ENCODE measurements at regions not wholly inside any gene's neighbourhood (a gene's known extent, or its start where the extent isn't known, plus 50 kb on each side); places are given as distances from the start of the nearest gene placed in this dataset.
"Not testable (repeated sequence)": the region's sequence is repeated elsewhere in the genome, so short reads cannot be mapped to it uniquely, and the experiment has no call there.

- no peak for DNase-seq (ENCODE audit: low spot score)
These were observed 136.9 kb upstream of the SAMSN1 start for GRCh38 chr21:14683063-14683462.

DNA sequence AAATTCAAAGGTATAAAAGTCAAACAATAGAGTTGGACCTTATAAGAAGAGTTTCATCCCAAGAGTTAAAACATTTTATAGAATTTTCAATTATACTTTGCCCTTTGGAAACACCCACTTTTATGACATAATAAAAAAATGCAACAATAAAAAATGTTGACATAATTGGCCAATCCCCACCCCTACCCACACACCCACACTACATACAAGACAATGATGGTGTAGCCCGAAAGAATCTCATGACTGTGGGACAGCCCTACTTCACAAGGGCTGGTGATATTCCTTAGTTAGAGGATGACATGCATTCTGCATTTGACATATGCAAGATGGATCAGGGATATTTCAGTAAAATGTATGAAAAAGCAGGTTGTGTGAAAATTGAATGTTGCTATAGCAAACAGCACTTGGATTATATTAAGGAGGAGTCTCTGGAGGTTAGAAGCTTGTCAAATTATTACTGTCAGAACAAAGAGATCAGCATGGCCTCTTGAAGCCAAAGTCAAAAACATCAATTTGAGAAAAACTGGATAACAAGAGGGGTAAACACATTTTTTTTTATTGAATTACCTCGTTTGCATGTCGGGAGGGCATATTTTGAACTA is 133.0 kb upstream of the SAMSN1 start:
- DNase-seq (ENCODE audit: low spot score), result no peak

DNA sequence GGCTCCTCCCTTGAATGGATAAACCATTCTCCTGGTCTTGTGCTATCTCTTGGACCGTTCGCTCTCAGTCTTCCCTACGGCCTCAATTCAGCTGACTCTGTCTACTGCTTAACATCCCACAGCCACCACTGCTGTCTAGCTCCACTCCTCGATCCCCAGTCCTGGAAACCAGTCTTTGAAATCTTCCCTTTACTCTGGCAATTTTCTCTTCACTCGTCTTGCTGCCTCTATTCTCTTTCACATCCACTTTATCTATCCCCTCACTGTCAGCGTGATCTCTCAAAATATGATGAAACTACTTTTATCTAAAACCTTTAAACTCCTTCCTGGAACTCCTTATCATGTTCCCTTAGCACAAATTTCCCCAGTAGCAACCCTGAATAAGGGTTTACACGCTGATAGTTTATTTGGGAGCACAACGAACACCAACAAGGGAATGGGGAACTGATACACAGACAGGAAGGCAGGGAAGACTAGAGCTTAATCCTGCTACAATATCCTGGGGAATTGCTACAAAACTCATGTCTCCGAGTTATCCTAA is 131.6 kb upstream of the SAMSN1 start:
- no peak for DNase-seq (ENCODE audit: low spot score)

DNA sequence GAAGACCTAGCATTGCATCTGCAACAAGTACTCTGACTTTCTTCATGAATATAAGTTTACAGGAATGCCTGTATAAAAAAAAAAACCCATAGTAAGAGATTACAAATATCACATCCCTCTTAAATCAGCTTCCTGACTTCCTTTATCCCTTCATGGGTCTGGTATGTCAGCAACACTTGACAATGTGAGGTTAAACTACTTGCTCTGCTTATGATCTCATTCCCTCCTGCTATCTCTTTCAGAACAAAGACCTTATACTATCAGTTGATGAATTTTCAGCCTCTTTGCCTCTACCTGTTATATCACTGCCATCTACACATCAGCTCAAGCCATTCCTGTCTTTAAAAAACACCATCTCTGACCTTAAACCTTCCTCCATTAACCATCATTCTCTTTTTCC is 130.9 kb upstream of the SAMSN1 start:
- no peak for DNase-seq (ENCODE audit: low spot score)

GRCh38 chr21:14675774-14676530 is 129.8 kb upstream of the SAMSN1 start:
- peak; percentile 58 for DNase-seq (ENCODE audit: low spot score)

GRCh38 chr21:14673649-14674048 is 127.5 kb upstream of the SAMSN1 start:
- no peak for DNase-seq (ENCODE audit: low spot score)

- DNase-seq (ENCODE audit: low spot score), result no peak
These were observed 126.4 kb upstream of the SAMSN1 start for GRCh38 chr21:14672466-14672865.

- no peak for DNase-seq (ENCODE audit: low spot score)
These were observed 124.3 kb upstream of the SAMSN1 start for GRCh38 chr21:14670409-14670808.

- DNase-seq (ENCODE audit: low spot score), result not testable (repeated sequence)
These were observed 123.0 kb upstream of the SAMSN1 start for GRCh38 chr21:14669092-14669491.

DNA sequence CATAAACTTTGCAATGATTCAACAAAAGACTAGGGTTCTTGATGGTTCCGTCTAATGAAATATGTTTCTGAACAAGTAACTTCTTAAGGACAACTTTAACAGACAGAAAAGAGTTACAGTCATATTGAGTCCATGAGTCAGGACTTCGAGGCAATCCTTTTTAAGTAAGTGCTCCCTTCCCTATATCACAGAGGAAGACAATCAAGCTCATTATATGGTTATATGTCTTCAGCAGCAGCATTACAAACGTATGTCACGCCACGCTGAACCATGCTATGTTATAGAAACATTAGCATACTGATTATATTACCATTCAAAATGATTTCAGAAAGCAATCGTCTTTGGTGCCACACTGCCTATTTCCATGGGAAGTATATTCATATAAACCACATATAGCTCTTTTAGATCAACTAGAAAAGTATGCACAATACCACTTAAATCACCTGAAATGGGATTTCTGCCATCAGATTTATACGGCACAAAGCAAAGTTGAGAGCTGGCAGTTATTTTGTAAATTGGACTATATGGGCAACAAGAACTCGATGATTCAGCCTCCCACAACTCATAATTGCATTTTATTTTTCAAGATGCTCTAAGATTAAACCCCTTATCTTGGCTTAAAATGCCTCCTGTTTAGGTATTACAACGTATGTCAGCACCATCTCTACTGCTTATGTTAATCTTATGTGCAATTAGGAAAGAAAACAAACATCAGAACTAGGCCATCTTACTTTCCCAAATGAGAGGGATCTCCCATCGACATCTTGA is 111.3 kb upstream of the SAMSN1 start:
- no peak for DNase-seq (ENCODE audit: low spot score)

- no peak for DNase-seq (ENCODE audit: low spot score)
These were observed 100.8 kb upstream of the SAMSN1 start for GRCh38 chr21:14646893-14647292.

DNA sequence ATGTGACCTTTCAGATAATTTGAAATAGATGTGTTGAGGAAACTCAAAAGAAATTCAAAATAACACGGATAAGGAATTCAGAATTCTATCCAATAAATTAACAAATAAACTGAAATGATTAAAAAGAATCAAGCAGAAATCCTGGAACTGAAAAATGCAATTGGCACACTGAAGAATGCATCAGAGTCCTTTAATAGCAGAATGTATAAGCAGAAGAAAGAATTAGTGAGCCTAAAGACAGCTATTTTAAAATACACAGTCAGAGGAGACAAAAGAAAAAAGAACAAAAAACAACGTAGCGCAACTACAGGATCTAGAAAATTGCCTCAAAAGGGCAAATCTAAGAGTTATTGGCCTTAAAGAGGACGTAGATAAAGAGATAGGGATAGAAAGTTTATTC is 99.6 kb upstream of the SAMSN1 start:
- DNase-seq (ENCODE audit: low spot score), result no peak

GRCh38 chr21:14632359-14632758 is 86.2 kb upstream of the SAMSN1 start:
- no peak for DNase-seq (ENCODE audit: low spot score)

DNA sequence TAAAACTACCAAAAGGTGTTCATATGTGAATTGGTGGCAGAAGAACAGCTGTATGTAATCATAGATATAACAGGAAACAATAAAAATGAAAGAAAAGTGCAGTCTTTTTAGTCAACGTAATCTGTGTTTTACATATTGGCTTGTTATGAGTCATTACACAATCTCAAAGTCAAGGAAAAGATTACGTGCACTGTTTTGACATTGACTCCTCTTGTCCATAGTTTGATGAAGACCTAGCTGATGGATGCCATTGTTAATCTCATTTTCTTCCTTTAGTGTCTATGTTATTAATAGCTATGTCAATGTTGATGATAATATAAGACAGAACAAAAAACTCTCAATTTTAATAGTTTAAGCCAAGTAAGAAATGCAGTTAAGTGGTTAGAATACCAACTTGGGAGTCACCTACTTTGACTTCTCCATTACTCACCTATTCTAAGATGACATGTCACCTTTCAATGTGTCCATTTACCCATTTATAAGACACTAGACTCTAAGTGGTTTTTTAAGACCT is 84.5 kb upstream of the SAMSN1 start:
- peak; percentile 47 for DNase-seq (ENCODE audit: low spot score)

GRCh38 chr21:14629461-14629860 is 83.3 kb upstream of the SAMSN1 start:
- no peak for DNase-seq (ENCODE audit: low spot score)

DNA sequence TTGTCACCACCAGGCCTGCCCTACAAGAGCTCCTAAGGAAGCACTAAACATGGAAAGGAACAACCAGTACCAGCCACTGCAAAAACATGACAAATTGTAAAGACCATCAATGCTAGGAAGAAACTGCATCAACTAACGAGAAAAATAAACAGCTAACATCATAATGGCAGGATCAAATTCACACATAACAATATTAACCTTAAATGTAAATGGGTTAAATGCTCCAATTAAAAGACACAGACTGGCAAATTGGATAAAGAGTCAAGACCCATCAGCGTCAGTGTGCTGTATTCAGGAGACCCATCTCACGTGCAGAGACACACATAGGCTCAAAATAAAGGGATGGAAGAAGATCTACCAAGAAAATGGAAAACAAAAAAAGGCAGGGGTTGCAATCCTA is 77.0 kb upstream of the SAMSN1 start:
- DNase-seq (ENCODE audit: low spot score), result not testable (repeated sequence)

DNA sequence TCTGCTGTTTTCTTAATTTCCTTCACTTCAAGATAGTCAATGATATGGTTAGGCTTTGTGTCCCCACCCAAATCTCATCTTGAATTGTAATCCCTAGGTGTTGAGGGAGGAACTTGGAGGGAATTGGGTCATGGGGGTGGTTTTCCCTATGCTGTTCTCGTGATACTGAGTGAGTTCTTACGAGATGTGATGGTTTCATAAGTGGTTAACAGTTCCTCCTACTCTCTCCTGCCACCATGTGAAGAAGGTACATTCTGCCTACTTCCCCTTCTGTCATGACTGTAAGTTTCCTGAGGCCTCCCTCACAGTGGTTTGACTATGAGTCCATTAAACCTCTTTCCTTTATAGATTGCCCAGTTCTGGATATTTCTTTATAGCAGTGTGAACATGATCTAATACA is 74.0 kb upstream of the SAMSN1 start:
- no peak for DNase-seq (ENCODE audit: low spot score)

DNA sequence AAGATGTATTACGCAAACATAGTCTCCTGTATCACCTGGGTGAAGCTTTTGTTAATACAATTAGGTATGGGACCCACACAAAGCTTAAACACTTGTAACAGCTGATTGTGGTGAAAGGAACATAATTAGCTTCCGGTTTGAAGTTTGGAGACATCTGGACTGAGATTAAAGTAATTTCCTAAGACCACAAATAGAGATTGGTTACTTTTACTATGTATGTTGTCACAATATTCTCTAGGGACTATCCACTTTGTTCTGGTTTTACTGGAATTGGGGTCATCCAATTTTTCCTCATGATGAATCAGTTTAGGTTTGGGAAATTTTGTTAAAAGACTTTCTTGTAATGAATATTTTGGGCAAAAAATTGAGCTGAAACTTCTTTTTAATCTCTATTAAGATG is 71.8 kb upstream of the SAMSN1 start:
- no peak for DNase-seq (ENCODE audit: low spot score)

GRCh38 chr21:14617040-14617393 is 70.9 kb upstream of the SAMSN1 start:
- no peak for DNase-seq (ENCODE audit: low spot score)

GRCh38 chr21:14616380-14617039 is 70.4 kb upstream of the SAMSN1 start:
- no peak for DNase-seq (ENCODE audit: low spot score)

GRCh38 chr21:14615359-14615974 is 69.4 kb upstream of the SAMSN1 start:
- DNase-seq (ENCODE audit: low spot score), result no peak

DNA sequence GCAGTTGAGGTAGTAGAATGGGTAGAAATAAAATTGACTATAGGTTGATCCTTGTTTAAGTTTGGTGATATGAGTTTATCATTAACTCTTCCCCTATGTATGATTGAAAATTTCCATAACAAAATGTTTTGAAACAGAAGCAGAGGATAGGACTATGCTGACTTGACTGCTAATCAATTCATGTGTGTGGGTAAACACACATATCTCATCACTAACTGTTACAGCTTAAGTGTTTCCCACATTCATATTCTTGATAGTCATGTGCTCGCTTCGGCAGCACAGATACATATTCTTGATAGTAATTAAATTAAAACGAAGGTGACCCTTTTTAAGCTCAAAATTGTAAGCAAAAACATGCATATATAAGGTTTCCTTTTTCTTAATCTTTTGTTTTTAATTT is 68.2 kb upstream of the SAMSN1 start:
- DNase-seq (ENCODE audit: low spot score), result no peak
